ENCODE measurements at regions not wholly inside any gene's neighbourhood (a gene's known extent, or its start where the extent isn't known, plus 50 kb on each side); places are given as distances from the start of the nearest gene placed in this dataset.

GRCh38 chr18:10386049-10386448 is 68.4 kb upstream of the APCDD1 start:
- Histone ChIP-seq H3K36me3 (ENCODE audit: insufficient read depth in 1 of 2, low read depth in 1 of 2) (no peaks in the 10 kb centered on the region), H3K27ac (no peak overlapping the region), H3K27me3 (ENCODE audit: insufficient read depth in 3 of 3, low read length in 2 of 3) (no peaks in the 10 kb centered on the region), H3K4me1 (no peaks in the 10 kb centered on the region), H3K4me3 (no peak overlapping the region), H3K9me3 (peaks cover 4% of the 10 kb centered on the region)
- DNase-seq: no peak
- ATAC-seq: peak in 1 of 4 donors; percentile 38
- TF ChIP-seq CTCF (IDR thresholded peaks at IDR 0.05): no peak
- 74 to 76% (median 75%) methylated on average over 4 of the region's 4 CpGs for WGBS, 3 donors
- intact Hi-C loops (cut with DNase I): no loop called here

- no peaks in the 10 kb centered on the region for H3K27me3 ChIP-seq (ENCODE audit: insufficient read depth in 3 of 3, low read length in 2 of 3)
- H3K4me3 ChIP-seq: no peak overlapping the region
- H3K27ac ChIP-seq: no peak overlapping the region
- intact Hi-C loops (cut with DNase I): no loop called here
- ATAC-seq: no peak
- TF ChIP-seq CTCF (IDR thresholded peaks at IDR 0.05): no peak
- H3K4me1 ChIP-seq: no peaks in the 10 kb centered on the region
- 86 to 88% (median 87%) methylated on average over 2 of the region's 2 CpGs for WGBS, 3 donors
- H3K9me3 ChIP-seq: peaks cover 4% of the 10 kb centered on the region
- no peak for DNase-seq
- H3K36me3 ChIP-seq (ENCODE audit: insufficient read depth in 1 of 2, low read depth in 1 of 2): no peaks in the 10 kb centered on the region
These were observed 67.5 kb upstream of the APCDD1 start for GRCh38 chr18:10386956-10387355.

- ATAC-seq (no peak), DNase-seq (no peak)
- no peak overlapping the region for H3K4me3 ChIP-seq
- 77 to 83% (median 80%) methylated on average over 3 of the region's 3 CpGs for WGBS, 3 donors
- intact Hi-C loops (cut with DNase I): no loop called here
- no peak overlapping the region for H3K27ac ChIP-seq
- H3K27me3 ChIP-seq (ENCODE audit: insufficient read depth in 3 of 3, low read length in 2 of 3): no peaks in the 10 kb centered on the region
- H3K4me1 ChIP-seq: no peaks in the 10 kb centered on the region
- no peaks in the 10 kb centered on the region for H3K36me3 ChIP-seq (ENCODE audit: insufficient read depth in 1 of 2, low read depth in 1 of 2)
- H3K9me3 ChIP-seq: peaks cover 4% of the 10 kb centered on the region
- no peak for TF ChIP-seq CTCF (IDR thresholded peaks at IDR 0.05)
These were observed 67.0 kb upstream of the APCDD1 start for GRCh38 chr18:10387399-10387798.

GRCh38 chr18:10388373-10388772 is 66.1 kb upstream of the APCDD1 start:
- Histone ChIP-seq H3K27me3 (ENCODE audit: insufficient read depth in 3 of 3, low read length in 2 of 3) (no peaks in the 10 kb centered on the region), H3K27ac (no peak overlapping the region), H3K9me3 (peaks cover 4% of the 10 kb centered on the region), H3K4me1 (no peaks in the 10 kb centered on the region), H3K36me3 (ENCODE audit: insufficient read depth in 1 of 2, low read depth in 1 of 2) (no peaks in the 10 kb centered on the region), H3K4me3 (no peak overlapping the region)
- 34 to 64% (median 43%) methylated on average over 2 of the region's 2 CpGs for WGBS, 3 donors
- no peak for TF ChIP-seq CTCF (IDR thresholded peaks at IDR 0.05)
- DNase-seq: no peak
- ATAC-seq: no peak
- intact Hi-C loops (cut with DNase I): no loop called here

GRCh38 chr18:10391506-10391905 is 62.9 kb upstream of the APCDD1 start:
- ATAC-seq: no peak
- intact Hi-C loops (cut with DNase I): no loop called here

More at GRCh38 chr18:10391506-10391905, 62.9 kb upstream of the APCDD1 start:
- Histone ChIP-seq H3K27ac (no peak overlapping the region), H3K27me3 (ENCODE audit: insufficient read depth in 3 of 3, low read length in 2 of 3) (no peaks in the 10 kb centered on the region), H3K9me3 (peaks cover 4% of the 10 kb centered on the region), H3K4me1 (no peaks in the 10 kb centered on the region), H3K36me3 (ENCODE audit: insufficient read depth in 1 of 2, low read depth in 1 of 2) (no peaks in the 10 kb centered on the region), H3K4me3 (no peak overlapping the region)
- no peak for TF ChIP-seq CTCF (IDR thresholded peaks at IDR 0.05)
- no peak for DNase-seq

All from psoas muscle (tissue), 7 donors.